ENCODE measurements at regions not wholly inside any gene's neighbourhood (a gene's known extent, or its start where the extent isn't known, plus 50 kb on each side); places are given as distances from the start of the nearest gene placed in this dataset.
"Not testable (repeated sequence)": the region's sequence is repeated elsewhere in the genome, so short reads cannot be mapped to it uniquely, and the experiment has no call there.

DNA sequence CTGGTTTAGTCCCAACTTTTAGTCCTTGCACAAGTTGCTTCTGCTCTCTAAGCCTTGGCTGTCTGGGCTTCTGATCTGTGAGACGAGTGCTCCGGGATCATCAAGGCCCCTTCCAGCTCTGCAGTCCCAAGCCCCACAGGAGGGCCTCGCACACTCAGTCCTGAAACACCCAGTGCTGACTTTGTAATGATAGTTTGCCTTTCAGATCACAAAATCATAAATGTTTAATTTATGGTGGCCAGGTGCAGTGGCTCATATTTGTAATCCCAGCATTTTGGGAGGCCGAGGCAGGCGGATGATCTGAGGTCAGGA lies 95.9 kb upstream of the SLC25A48 start:
- no peak for DNase-seq (ENCODE audit: low spot score)
- TF ChIP-seq, protein P1, sequence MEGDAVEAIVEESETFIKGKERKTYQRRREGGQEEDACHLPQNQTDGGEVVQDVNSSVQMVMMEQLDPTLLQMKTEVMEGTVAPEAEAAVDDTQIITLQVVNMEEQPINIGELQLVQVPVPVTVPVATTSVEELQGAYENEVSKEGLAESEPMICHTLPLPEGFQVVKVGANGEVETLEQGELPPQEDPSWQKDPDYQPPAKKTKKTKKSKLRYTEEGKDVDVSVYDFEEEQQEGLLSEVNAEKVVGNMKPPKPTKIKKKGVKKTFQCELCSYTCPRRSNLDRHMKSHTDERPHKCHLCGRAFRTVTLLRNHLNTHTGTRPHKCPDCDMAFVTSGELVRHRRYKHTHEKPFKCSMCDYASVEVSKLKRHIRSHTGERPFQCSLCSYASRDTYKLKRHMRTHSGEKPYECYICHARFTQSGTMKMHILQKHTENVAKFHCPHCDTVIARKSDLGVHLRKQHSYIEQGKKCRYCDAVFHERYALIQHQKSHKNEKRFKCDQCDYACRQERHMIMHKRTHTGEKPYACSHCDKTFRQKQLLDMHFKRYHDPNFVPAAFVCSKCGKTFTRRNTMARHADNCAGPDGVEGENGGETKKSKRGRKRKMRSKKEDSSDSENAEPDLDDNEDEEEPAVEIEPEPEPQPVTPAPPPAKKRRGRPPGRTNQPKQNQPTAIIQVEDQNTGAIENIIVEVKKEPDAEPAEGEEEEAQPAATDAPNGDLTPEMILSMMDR (IDR thresholded peaks at IDR 0.05; ENCODE audit: extremely low read depth, insufficient read depth, missing control alignments), result no peak
- in situ Hi-C loops (cut with MboI; ENCODE audit: low pct_unique_long_range_greater_than_20kb, low sequenced_read_pairs, unreplicated experiment), result no loop called here

- in situ Hi-C loops (cut with MboI; ENCODE audit: low pct_unique_long_range_greater_than_20kb, low sequenced_read_pairs, unreplicated experiment), result no loop called here
- no peak for DNase-seq (ENCODE audit: low spot score)
- TF ChIP-seq, protein P1 (IDR thresholded peaks at IDR 0.05; ENCODE audit: extremely low read depth, insufficient read depth, missing control alignments), result no peak
These were observed 96.5 kb upstream of the SLC25A48 start for GRCh38 chr5:135737701-135738563.

DNA sequence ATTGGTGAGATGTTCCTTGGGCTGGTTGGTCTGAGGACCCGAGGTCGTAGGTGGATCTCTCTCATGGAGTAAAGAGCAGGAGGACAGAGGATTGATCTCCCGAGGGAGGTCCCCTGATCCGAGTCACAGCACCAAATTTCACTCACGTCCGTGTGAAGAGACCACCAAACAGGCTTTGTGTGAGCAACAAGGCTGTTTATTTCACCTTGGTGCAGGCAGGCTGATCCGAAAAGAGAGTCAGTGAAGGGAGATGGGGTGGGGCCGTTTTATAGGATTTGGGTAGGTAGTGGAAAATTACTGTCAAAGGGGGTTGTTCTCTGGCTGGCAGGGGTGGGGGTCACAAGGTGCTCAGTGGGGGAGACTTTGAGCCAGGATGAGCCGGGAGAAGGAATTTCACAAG lies 97.5 kb upstream of the SLC25A48 start:
- DNase-seq (ENCODE audit: low spot score); in situ Hi-C loops (cut with MboI; ENCODE audit: low pct_unique_long_range_greater_than_20kb, low sequenced_read_pairs, unreplicated experiment): not testable (repeated sequence)

DNA sequence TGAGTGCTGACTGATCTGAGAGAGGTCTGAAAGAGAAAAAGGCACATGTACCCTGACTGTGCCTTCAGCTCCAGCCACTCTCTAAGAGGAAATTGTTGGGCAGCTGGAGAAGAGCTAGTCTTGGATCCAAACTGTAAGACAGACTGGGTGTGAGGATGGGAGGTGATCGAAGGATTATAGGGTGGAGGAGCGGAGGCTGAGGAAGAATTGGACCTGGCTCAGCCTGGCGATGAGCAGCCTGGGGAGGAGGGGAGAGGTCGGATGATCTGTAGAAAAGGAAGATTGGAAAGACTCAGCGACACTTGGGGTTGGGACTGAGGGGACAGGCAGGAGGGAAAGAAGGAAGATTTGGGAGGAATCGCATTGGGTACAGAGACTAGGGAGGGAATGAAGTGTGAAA lies 98.6 kb upstream of the SLC25A48 start:
- TF ChIP-seq, protein P1 (IDR thresholded peaks at IDR 0.05; ENCODE audit: extremely low read depth, insufficient read depth, missing control alignments), result no peak
- no peak for DNase-seq (ENCODE audit: low spot score)
- in situ Hi-C loops (cut with MboI; ENCODE audit: low pct_unique_long_range_greater_than_20kb, low sequenced_read_pairs, unreplicated experiment), result no loop called here

- in situ Hi-C loops (cut with MboI; ENCODE audit: low pct_unique_long_range_greater_than_20kb, low sequenced_read_pairs, unreplicated experiment), result not testable (repeated sequence)
These were observed 99.5 kb upstream of the SLC25A48 start for GRCh38 chr5:135734956-135735355.

GRCh38 chr5:135731034-135731433 lies 103.4 kb upstream of the SLC25A48 start:
- in situ Hi-C loops (cut with MboI; ENCODE audit: low pct_unique_long_range_greater_than_20kb, low sequenced_read_pairs, unreplicated experiment); DNase-seq (ENCODE audit: low spot score): not testable (repeated sequence)

More at GRCh38 chr5:135734956-135735355, 99.5 kb upstream of the SLC25A48 start:
- DNase-seq (ENCODE audit: low spot score), result not testable (repeated sequence)

DNA sequence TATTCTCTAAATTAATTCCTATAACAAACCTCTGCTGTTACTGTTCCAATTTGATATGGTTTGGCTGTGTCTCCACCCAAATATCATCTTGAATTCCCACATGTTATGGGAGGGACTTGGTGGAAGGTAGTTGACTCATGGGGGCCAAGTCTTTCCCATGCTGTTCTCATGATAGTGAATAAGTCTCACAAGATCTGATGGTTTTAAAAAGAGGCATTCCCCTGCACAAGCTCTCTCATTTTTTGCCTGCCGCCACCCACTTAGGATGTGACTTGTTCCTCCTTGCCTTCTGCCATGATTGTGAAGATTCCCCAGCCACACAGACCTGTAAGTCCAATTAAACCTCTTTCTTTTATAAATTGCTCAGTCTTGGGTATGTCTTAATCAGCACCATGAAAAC lies 104.3 kb upstream of the SLC25A48 start:
- in situ Hi-C loops (cut with MboI; ENCODE audit: low pct_unique_long_range_greater_than_20kb, low sequenced_read_pairs, unreplicated experiment); DNase-seq (ENCODE audit: low spot score): not testable (repeated sequence)

DNA sequence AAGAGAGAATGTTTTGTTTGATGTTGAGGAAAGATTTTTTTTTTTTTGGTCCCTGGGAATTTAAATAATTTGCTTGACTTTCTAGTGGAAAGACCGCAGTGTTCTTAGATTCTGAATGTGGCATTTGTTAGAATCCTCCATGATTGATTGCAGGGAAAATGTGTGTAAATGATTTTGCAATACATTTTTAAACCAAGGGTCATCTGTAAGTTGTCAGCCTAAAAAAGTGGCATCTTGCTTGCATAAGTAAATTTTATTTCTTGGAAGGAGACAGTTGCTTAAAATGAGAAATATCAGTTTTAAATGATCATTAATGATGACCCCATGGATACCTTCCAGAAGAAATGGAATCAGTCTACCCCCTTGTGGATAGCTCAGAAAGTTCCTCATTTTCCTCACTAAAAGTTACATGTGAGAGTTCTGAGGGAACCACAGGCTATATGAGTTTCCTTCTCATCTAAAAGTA lies 105.1 kb upstream of the SLC25A48 start:
- DNase-seq (ENCODE audit: low spot score), result no peak
- in situ Hi-C loops (cut with MboI; ENCODE audit: low pct_unique_long_range_greater_than_20kb, low sequenced_read_pairs, unreplicated experiment), result no loop called here
- TF ChIP-seq, protein P1 (IDR thresholded peaks at IDR 0.05; ENCODE audit: extremely low read depth, insufficient read depth, missing control alignments), result no peak

- TF ChIP-seq, protein P1 (IDR thresholded peaks at IDR 0.05; ENCODE audit: extremely low read depth, insufficient read depth, missing control alignments), result no peak
- DNase-seq (ENCODE audit: low spot score), result no peak
- in situ Hi-C loops (cut with MboI; ENCODE audit: low pct_unique_long_range_greater_than_20kb, low sequenced_read_pairs, unreplicated experiment), result no loop called here
These were observed 109.8 kb upstream of the SLC25A48 start for GRCh38 chr5:135724617-135725016.

Measured in GM13977 (cell line).